CD4-positive, alpha-beta T cell treated with Interleukin-1 beta for 1 hour (primary cell): ENCODE measurements at regions not wholly inside any gene's neighbourhood (a gene's known extent, or its start where the extent isn't known, plus 50 kb on each side); places are given as distances from the start of the nearest gene placed in this dataset.
"Not testable (repeated sequence)": the region's sequence is repeated elsewhere in the genome, so short reads cannot be mapped to it uniquely, and the experiment has no call there.

ENCODE experiments used
- DNase-seq, 2 donors: peaks; one replicate each; pipeline ENCODE4 v3.0.0-alpha.2; 2020 to 2022

DNA sequence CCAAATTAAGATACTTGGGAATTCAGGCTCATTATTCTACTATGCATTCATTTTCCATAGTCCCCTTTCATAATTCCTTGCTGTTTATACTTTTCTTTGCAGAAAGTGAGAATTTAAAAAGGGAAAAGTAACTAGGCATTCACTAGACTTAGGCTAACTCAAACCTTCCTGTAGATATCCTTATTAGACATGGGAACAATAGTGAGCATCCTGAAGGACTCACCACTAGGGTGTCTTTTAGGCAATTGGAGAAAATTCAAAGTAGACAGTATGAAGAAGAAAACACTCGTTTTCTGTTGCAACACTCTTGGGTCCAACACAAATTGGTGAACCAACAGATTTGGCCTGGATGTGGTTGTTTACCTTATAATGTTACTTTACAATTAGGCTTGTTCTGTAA lies 213.2 kb upstream of the GRIN3A start:
- DNase-seq: no peak

DNA sequence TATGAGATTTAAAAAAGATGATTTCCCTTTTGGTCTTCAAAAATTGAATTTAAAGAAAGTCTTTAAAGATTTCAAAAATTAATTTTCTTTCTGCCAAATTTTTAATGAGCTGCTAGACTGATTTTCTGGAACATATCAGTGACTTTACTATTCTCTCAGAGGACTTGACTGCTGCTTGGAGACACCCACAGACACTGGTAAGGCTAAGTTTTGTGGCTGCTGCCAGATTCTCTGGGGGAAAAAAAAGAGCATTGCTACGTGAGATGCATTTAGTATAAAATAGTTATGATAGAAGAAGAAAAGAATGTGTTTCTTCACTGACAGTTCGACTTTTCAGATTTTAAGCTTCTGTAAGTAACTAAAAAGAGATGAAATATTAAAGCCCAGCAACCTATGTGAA lies 193.3 kb upstream of the GRIN3A start:
- DNase-seq: no peak

DNA sequence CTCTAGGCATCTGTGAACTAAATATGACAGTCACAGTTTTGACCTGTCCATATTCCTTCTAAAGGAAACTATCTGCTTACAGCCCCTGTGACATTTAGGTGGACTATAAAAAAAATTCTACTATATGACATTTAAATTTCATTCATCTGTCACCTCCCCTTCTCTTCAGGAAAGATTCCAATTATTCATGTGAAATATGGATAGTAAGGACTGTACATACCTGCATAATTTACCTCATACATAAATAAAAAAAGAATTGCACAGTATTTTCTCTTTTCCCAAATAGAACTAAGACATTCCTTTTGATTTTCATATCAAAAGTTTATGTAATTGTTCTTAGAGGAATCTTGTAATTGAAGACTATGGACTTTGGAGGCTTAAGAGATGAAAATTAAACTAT lies 192.3 kb upstream of the GRIN3A start:
- DNase-seq: no peak

DNA sequence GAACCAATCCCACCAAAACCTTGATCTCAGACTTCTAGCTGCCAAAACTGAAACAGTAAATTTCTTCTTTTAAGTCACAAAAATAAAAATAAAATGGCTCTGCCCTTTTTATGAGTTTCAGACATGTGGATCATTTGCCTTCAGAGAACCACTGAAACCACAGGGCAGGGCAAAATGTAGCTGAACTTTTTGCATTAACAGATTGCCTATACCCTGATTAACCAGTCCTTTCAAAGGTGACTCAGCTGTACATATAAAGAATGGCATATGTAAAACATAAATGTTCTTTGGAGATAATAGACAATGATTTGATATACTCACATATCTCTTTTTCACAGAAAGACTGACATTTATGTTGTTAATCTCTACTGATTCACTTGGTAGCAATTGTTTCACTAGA lies 187.1 kb upstream of the GRIN3A start:
- DNase-seq: no peak

DNA sequence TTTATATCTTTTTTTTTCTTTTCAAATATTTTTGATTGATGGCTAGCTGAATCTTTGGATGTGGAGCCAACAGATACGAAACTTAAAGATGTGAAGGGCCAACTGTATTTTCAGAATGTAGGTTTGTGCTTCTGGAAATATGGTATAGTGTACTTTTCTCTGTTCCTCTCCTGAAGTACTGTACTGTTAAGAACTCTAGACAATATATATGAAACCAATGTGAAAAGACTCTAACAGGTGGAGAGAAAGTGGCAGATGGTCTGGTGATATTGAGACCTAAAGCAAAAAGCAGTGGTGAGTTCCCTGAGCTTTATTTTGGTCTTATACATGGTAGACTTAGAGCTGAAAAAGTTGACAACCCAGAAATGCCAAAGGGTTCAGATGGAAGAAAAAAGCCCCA lies 185.0 kb upstream of the GRIN3A start:
- no peak for DNase-seq

DNA sequence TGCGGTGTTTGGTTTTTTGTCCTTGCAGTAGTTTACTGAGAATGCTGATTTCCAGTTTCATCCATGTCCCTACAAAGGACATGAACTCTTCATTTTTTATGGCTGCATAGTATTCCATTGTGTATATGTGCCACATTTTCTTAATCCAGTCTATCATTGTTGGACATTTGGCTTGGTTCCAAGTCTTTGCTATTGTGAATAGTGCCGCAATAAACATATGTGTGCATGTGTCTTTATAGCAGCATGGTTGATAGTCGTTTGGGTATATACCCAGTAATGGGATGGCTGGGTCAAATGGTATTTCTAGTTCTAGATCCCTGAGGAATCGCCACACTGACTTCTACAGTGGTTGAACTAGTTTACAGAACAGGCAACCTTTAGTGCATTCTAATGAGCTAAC lies 178.5 kb upstream of the GRIN3A start:
- not testable (repeated sequence) for DNase-seq

DNA sequence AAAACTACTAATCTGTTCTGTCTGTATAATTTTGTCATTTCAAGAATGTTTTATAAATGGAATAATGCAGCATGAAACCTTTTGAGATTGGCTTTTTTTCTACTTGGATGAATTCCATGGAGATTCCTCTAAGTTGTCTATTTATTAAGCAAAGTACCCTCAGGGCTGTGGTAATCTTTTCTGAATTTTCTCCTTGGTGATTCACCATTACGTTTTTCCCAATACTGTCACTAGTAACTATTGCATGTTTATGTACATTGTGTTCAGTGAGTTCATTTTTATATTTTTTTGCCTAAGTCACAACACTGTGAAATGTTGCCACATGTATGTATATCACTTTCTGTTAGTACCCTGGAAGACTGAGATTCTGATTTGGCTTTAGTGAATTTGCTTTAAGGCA lies 177.0 kb upstream of the GRIN3A start:
- no peak for DNase-seq

DNA sequence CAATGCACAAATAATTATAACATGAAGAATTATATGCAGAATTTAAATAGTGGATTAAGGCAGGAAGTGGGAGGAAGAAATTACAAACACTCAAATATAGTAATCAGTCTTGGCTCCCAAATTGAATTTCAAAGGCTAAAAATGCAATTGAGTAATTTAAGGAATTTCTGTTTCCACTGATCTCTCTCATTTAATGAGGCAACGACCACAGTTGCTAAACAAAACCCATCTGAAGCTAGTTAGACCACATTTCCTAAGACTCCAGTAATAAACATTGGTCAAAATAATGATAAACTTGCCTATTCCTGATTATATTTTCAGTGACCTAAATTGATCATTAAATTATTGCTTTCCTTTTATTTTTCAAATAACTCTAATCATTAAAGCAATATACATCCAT lies 174.3 kb upstream of the GRIN3A start:
- no peak for DNase-seq

DNA sequence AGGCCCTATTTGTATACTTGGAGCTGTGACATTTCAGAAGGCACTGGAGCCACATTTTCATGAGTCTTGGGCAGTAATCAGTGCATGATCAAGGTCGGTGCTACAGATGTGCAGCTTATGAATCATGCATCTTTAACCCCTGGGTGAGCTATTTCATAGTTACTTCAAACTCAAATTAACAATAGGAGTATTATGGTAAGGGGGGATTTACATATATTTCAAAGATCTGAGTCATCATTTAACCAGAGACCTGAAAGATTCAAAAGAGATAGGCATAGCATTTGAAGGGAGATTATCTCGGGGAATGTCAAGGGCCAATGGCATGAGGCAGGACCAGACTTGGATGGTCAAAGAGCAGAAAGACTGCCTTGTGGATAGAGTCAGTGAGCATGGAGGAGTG lies 169.0 kb upstream of the GRIN3A start:
- DNase-seq: no peak

DNA sequence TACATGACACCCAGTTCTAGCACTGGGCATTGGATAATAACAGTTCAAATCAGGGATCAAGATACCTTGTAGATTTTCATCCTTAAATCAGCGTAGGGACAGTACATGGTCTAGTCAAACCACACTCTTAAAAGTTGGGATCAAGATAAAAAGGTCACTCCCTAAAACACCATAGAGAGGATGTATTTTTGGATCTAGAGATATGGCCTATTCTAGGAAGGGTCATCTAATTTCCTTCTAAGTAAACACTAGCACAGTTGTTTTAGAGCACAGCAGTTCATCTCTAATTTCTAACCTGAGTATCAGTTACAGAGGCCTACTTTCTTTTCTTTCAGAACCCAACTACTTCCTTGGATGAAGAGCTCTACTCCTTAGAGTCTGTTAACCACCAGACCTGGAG lies 166.4 kb upstream of the GRIN3A start:
- DNase-seq: no peak

DNA sequence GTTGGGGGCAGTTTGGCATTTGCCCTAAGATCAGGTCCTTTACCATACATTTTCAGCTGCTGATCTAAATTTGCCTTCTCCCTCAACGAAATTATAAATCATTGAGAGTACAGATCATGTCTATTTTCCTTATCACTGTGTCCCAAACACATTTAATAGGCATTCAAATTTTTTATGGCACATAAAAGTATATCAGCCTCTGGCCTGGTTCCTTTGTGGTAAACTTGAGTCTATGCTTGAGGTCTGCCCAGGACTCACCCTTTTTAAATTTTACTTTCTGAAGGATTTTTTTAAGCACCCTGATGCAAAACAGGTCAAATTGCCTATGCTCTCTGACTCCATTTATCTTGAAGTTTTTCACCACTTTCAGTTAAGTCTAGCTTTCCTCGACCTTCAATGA lies 163.6 kb upstream of the GRIN3A start:
- DNase-seq: no peak

DNA sequence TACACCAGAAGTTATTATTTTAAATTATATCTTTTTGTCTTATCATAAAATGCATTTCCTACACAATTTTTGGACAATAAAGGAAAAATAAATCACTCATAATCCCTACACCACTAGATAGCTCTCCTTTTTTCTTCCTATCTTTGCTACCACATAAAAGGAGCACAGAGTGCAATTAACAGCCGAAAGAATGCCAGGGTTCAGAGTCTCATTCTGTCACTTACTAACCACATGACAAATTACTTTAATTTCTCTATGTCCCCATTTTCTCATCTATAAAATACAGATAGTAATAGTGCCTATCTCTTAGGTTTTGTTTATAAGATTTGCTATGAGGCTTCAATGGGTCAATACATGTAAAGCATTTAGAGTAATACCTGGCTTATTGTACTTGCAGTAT lies 158.7 kb upstream of the GRIN3A start:
- DNase-seq: no peak

DNA sequence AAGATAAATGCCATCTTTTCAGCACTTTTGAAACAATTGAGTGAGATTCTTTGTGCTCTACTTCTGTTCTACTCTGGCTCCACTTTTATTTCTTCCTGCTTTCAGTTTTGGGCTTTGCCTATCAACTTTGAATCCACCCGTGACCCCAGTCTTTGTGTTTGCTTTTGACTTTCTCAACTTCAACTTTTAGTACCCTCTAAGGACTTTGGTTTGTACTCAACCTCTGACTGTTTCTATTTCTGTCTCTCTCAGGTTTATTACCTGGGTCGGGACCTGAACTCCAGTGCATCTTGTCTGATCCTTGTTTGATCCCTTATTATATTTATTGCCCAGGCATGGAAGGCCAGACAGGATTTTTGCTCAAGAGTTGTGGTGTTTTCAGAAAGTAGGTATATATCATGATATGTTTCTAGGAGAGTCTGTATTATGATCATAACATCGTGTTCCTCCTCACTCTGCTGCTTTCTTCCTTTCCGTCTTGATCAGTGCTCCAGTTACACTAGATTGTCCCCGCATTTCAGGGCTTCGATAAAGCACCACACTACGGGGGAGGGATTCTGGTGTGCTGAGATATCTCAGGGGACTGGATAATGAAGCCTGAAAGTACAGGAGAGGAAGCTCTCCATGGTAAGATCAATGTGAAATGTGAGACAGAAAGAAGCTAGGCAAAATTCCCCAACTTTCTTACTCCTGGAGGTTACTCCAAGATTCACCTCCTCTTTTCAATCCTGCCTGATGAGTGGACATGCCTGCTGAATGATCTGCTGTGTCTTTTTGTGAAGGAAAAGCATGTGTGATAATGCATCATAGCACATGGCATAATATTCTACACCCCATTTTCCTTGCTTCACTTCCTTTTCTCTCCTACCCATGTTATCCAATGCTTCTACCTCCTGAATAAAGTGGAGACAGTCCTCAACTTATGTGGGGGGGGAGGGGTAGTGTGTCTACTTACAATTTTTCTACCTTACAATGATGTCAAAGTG lies 155.5 kb upstream of the GRIN3A start:
- no peak for DNase-seq

DNA sequence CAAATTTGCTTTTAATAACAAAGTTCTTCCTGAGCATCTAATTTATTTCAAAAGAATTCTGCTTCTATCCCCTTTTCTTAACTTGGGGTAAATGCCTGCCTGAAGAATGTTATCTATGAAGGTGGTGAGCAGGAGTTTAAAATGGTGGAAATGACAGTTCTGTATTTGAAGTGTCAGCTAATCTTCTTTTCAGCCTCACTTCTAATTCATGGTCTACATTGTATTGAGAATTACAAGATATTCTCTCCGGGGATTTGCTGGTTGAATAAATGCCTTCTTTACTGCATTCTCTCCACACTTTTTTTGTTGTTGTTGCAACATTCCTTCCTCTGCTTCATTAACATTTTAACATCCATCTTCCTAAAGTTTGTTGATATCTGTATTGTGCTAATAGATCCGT lies 143.1 kb upstream of the GRIN3A start:
- DNase-seq: no peak

DNA sequence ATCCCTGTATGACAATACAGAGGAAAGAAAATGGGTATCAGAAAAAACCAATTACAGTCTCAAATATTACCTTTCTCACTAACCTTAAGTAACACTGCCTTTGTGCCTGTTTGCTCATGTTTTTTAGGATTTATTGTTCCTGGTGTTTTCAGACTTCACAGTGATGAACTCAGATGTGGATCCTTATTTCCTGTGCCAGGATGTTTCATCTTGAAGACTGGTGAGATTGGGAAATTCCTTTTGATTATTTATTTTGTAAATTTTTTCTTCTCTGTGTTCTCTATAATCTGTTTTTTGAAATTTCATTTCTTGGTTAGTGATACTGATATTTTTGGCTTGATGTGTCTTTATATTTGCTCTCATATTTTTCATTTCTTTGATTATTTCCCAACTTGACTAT lies 142.4 kb upstream of the GRIN3A start:
- DNase-seq: no peak

DNA sequence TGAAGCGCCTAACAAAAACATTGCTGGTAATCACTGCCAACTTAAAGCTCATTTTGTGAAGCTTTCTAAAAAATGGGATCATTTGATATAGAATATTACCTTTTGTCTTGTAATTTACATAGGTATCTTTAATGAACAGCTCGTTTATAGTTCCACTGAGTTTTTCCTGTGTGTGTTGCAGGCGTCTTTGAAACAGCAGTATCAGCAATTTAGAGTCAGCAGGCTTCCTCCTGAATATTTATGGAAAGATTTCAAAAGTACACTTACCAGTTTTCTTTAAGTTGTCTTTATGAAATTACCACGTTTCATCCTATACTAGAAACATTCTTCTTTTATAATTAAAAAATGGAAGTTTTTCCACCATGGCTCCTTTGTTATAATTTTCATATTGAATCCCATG lies 140.3 kb upstream of the GRIN3A start:
- DNase-seq: no peak

DNA sequence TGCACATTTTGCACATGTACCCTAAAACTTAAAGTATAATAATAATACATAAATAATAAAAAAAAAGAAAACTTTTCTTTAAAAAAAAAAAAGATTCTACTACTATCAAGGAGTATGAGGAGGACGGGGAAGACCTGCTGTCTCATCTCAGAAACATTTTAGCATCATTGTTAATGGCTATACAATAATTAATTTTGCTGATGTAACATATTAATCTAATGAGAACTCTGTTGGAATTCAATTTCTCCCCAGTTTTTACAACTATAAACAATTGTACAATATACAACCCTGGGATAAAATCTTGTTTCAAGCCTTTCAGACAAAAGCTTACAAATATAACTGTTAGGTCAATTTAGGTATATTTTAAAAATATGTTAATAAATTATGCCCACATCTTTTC lies 139.0 kb upstream of the GRIN3A start:
- DNase-seq: no peak

DNA sequence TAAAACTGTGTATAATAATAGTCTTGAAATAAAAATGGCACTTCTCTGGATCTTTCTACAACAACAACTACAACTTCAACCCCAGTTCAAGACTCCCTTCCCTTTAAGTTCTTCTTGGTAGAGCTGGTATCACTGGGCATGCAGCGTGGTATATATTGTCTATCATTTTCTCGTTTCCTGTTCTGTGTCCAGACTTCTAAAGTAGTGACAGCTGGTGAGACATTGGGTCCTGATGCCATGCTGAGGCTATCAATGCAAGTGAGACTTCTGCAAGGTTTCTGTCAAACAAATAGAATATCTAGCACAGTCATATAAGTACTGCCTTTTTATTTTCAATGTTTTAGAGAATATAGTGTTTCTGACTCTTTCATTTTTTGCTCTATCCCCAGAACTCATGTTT lies 123.0 kb upstream of the GRIN3A start:
- no peak for DNase-seq

DNA sequence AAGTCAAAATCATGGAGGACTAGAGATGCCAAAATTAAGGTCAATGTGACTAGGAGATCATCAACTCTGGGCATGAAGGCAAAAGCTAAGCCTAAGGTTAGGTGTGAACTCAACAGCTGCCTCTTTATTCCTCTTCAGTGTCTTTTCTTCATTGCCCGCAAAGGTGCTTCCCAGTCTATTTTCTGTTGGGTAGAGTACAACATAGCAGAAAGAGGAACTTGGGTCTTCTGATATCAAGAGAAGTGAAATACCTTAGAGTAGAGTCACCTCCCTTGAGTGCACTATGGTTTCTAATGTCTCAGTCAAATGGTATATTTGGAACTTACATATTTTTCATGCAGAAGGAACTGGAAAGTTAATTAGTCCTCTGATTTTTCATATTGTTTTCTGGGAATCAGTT lies 122.5 kb upstream of the GRIN3A start:
- no peak for DNase-seq

DNA sequence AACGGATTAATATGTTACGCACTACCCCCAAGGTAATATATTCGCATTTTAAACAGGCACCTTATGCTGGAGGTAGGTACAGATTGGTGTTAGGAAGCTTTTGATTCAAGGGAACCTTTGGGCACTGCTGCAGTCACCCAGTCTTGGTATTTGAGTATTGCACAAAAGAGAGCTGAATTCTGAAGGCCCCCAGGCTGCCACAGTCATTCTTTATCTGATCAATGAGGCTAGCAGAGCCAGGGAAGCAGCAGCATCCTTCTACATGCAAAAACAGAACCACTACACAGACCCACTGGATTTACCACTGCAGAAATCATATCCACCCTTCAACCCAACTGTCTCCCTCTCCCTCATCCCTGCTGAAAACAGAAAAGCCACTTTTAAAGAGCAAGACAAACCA lies 121.2 kb upstream of the GRIN3A start:
- no peak for DNase-seq

DNA sequence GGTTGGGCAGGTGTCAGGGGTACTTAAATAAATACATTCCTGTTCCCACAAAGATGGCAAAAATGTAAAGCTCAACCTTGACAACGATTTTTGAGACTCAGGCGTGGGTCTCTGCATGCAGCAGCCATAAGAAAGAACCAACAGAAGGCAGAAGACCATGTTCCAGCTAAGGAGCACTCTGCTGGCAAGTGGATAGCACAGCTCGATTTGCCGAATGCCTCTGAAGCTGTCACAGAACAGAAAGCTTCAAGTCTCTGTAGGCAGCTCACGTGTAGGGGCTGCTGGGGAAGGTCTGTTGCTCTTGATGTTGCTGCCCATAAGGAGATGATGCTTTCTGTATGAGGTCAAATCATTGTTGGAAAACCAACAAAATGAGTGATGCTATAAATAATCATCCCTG lies 119.6 kb upstream of the GRIN3A start:
- DNase-seq: no peak

DNA sequence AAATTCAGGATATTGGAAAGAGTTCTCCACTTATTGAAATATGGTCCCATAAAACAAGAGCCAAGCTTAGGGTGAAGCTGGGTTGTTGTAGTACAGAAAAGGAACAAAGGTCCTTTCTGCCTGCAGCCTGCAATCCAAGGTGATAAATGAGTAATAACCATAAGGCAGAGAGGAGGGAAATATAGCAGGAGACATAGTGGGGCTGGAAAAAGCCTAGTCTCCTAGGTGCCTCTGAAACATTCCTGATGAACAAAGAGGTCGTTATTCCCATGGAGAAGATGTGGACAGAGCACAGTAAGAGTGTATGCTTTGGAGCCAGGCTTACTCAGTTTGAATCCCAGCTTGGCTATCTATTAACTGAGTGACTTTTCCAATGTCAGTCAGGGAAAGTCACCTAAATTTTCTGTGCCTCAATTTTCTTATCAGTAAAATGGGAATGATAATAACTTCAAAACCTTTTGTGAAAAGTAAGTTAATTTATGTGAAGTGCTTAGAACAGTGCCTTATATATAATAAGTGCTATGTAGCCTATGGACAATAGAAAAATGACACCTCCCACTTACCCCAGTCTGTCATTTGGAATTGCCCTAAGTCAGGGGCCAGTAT lies 110.8 kb upstream of the GRIN3A start:
- no peak for DNase-seq

DNA sequence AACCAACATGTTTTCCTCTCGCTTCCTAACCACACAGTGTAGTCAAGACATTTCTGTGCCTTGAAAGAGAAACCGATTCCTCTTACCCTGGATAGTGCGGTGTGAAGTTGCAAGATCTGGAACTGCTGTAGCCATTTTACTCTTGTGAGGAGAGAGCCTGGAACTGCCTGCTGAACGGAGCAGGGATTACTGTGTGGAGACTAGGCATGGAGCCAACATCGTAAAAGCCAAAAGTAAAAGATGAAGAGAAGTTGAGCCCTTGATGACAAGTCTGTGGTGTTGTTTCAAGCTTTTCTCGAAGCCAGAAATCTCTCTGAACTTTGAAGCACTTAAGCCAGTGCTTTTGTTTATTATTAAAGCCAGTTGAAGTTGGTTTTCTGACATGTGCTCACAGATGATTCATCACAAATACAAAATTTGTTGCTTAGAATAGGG lies 110.1 kb upstream of the GRIN3A start:
- no peak for DNase-seq

DNA sequence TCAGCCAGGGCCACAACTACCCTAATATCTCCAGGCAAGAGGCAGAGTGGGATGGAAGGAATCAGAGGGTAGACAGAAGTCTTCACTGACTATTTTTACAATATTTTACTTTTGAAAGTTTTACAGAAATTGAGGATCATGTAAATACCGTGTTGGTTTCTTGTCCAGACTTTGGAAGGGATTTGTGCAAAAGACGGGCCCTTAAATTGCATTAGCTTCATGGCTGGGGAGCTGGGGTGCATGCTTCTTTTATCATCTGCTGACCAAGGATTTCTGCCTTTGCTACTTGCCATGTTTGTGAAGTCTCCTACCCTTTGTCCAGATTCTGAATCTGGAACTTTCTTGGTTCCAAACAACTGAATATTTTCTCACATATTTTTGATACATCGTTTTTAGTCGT lies 107.7 kb upstream of the GRIN3A start:
- DNase-seq: no peak
